ENCODE measurements at regions not wholly inside any gene's neighbourhood (a gene's known extent, or its start where the extent isn't known, plus 50 kb on each side); places are given as distances from the start of the nearest gene placed in this dataset.

DNA sequence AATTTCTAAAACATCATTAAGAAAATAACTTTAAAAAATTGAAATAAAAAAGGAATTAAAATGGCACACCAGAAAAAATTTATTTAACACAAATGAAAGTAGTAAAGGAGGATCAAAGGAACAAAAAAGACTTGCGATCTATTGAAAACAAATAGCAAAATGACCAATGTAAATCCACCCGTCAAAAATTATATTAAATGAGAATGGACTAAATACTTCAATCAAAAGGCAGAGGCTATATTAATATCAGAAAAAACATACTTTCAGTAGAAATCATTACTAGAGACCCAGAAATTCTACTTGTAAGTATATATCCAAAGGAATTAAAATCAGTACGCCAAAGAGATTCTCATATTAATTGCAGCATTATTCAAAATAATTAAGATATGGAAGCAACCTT lies 293.1 kb upstream of the SOX4 start:
- TF ChIP-seq, protein P1, sequence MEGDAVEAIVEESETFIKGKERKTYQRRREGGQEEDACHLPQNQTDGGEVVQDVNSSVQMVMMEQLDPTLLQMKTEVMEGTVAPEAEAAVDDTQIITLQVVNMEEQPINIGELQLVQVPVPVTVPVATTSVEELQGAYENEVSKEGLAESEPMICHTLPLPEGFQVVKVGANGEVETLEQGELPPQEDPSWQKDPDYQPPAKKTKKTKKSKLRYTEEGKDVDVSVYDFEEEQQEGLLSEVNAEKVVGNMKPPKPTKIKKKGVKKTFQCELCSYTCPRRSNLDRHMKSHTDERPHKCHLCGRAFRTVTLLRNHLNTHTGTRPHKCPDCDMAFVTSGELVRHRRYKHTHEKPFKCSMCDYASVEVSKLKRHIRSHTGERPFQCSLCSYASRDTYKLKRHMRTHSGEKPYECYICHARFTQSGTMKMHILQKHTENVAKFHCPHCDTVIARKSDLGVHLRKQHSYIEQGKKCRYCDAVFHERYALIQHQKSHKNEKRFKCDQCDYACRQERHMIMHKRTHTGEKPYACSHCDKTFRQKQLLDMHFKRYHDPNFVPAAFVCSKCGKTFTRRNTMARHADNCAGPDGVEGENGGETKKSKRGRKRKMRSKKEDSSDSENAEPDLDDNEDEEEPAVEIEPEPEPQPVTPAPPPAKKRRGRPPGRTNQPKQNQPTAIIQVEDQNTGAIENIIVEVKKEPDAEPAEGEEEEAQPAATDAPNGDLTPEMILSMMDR (IDR thresholded peaks at IDR 0.05; ENCODE audit: low read length, missing control alignments): no peak
- H3K4me3 ChIP-seq (replicated peaks; ENCODE audit: low read depth, low read length): no peak overlapping the region

DNA sequence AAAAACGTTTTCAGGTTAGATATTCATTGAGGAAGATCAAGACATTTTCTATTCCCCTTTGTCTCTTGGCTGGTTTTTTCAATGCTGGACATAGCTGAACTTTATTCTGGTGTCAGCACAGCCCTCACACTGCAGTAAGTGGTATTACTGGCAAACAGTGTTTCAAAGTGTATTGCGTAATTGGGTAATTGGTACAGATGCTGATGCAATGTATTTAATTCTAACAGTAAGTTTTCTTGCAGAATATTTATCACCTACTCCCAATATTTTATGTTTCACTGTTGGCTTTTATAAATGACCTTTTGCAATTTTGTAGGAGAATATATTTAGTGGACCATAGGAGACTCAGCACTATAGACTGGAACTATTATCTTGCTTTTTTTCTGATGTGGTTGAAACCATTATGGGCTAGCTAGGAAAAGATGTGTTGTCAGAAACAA lies 287.6 kb upstream of the SOX4 start:
- DNase-seq (ENCODE audit: low read depth): peak; percentile 75
- no peak overlapping the region for H3K4me3 ChIP-seq (replicated peaks; ENCODE audit: low read depth, low read length)
- TF ChIP-seq, protein P1 (IDR thresholded peaks at IDR 0.05; ENCODE audit: low read length, missing control alignments): peak; percentile 43

More for the DNA sequence above, 293.1 kb upstream of the SOX4 start:
- DNase-seq (ENCODE audit: low read depth): no peak

GRCh38 chr6:21306546-21306945 lies 287.0 kb upstream of the SOX4 start:
- TF ChIP-seq, protein P1 (IDR thresholded peaks at IDR 0.05; ENCODE audit: low read length, missing control alignments): no peak
- no peak overlapping the region for H3K4me3 ChIP-seq (replicated peaks; ENCODE audit: low read depth, low read length)
- no peak for DNase-seq (ENCODE audit: low read depth)

- peak overlapping the region; percentile 17 for H3K4me3 ChIP-seq (replicated peaks; ENCODE audit: low read depth, low read length)
- DNase-seq (ENCODE audit: low read depth): peak; percentile 3
- TF ChIP-seq, protein P1 (IDR thresholded peaks at IDR 0.05; ENCODE audit: low read length, missing control alignments): no peak
These were observed 283.7 kb upstream of the SOX4 start for GRCh38 chr6:21309807-21310221.

- no peak overlapping the region for H3K4me3 ChIP-seq (replicated peaks; ENCODE audit: low read depth, low read length)
- TF ChIP-seq, protein P1 (IDR thresholded peaks at IDR 0.05; ENCODE audit: low read length, missing control alignments): no peak
- DNase-seq (ENCODE audit: low read depth): no peak
These were observed 282.9 kb upstream of the SOX4 start for GRCh38 chr6:21310568-21311140.

GRCh38 chr6:21312118-21312517 lies 281.4 kb upstream of the SOX4 start:
- DNase-seq (ENCODE audit: low read depth): no peak
- TF ChIP-seq, protein P1 (IDR thresholded peaks at IDR 0.05; ENCODE audit: low read length, missing control alignments): no peak
- no peak overlapping the region for H3K4me3 ChIP-seq (replicated peaks; ENCODE audit: low read depth, low read length)

DNA sequence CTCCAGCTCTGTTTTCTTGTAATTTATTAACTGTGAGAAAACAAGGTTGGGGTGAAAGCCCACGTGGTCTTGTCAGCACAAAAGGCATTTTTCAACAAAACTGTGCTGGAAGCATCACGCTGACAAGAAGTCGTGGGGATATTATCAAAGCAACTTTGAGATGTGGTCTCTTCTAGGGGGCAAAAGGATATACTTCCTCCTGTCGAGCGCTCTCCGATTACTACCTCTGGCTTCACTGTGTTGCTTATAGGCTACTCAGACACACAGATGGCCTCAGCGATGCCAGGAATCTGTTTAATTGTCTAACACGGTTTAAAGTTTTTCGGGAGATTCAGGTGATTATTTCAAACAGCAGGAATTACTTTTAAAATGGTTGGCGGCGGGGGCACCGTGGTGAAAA lies 275.9 kb upstream of the SOX4 start:
- DNase-seq (ENCODE audit: low read depth): no peak
- TF ChIP-seq, protein P1 (IDR thresholded peaks at IDR 0.05; ENCODE audit: low read length, missing control alignments): no peak
- H3K4me3 ChIP-seq (replicated peaks; ENCODE audit: low read depth, low read length): no peak overlapping the region
